HepG2 (cell line): ENCODE measurements at regions not wholly inside any gene's neighbourhood (a gene's known extent, or its start where the extent isn't known, plus 50 kb on each side); places are given as distances from the start of the nearest gene placed in this dataset.

Source experiments
- ATAC-seq: fragments of 200-7000 bp; cut with Tn5 transposase; 3 replicates; pipeline ENCODE4 v1.9.1; 2020; ENCODE audit warnings: mild to moderate bottlenecking, moderate library complexity
- BruUV-seq: library from RNA; stranded (reverse); fragments of 400-500 nt; replicated peaks from 2 replicates; lab custom pipeline; 2021; lab: Mats Ljungman, UMichigan
- CTCF ChIA-PET: fragments of 300-600 bp; formaldehyde crosslinking; extraction: SDS; loops from one replicate; lab custom pipeline; 2021; ENCODE audit warnings: low total read pairs, inconsistent platforms, low intra/inter-chr PET ratio; lab: Yijun Ruan, JAX
- POLR2A ChIA-PET: fragments of 350-600 bp; sonication (Branson Sonifier 250); formaldehyde crosslinking; loops from one replicate; lab custom pipeline; 2020; ENCODE audit warnings: antibody characterized with exemption, inconsistent platforms; lab: Yijun Ruan, JAX
- DNase-seq: peaks from one replicate; pipeline ENCODE4 v3.0.0-alpha.2; 2015; ENCODE audit warnings: low spot score
- FAIRE-seq: peaks from 3 replicates; lab custom pipeline; 2011; peaks lifted over from hg19 to GRCh38; lab: Jason Lieb, UNC
- H2AFZ ChIP-seq: one replicate; pipeline ENCODE4 v1.6.1; 2011; ENCODE audit warnings: low read length, inconsistent platforms
- H3K27ac ChIP-seq: fragments of 300-600 bp; 3 replicates; pipeline ENCODE4 v1.8.0; 2011; ENCODE audit warnings: mixed run types, mild to moderate bottlenecking, mixed read lengths, low read length, inconsistent platforms; ENCODE audit not compliant: insufficient read depth; ENCODE audit errors: extremely low read length
- H3K27me3 ChIP-seq, 2 experiments: fragments of 200-600 bp in 1 of 2; 2 replicates in 1 of 2; 3 replicates in 1 of 2; pipeline versions ENCODE4 v1.6.0 to v1.8.0; 2011; ENCODE audit warnings: low read length in 2 of 2, mild to moderate bottlenecking in 2 of 2, moderate library complexity in 2 of 2, inconsistent platforms in 1 of 2; ENCODE audit not compliant: insufficient read depth in 2 of 2, control insufficient read depth in 1 of 2
- H3K36me3 ChIP-seq, 2 experiments: fragments of 200-600 bp in 1 of 2; replicated peaks in 1 of 2; 2 replicates in 1 of 2; 3 replicates in 1 of 2; pipeline versions ENCODE4 v1.5.1 to v1.8.0; 2011; ENCODE audit warnings: low read length in 2 of 2, inconsistent platforms in 1 of 2; ENCODE audit not compliant: insufficient read depth in 2 of 2, control insufficient read depth in 1 of 2
- H3K4me1 ChIP-seq: 2 replicates; pipeline ENCODE4 v1.5.1; 2012; ENCODE audit warnings: low read length, inconsistent platforms; ENCODE audit not compliant: insufficient read depth
- H3K4me2 ChIP-seq: 2 replicates; pipeline ENCODE4 v1.6.0; 2011; ENCODE audit warnings: low read depth, low read length, inconsistent platforms
- H3K4me3 ChIP-seq, 3 experiments: fragments of 200-600 bp in 1 of 3; sonication (generic), shearing (Covaris generic) in 1 of 3; replicated peaks in 1 of 3; 2 replicates each; pipeline ENCODE4 v1.5.1; 2011 to 2016; ENCODE audit warnings: low read length in 3 of 3, inconsistent platforms in 2 of 3, low read depth in 2 of 3, mild to moderate bottlenecking in 2 of 3, control low read depth in 1 of 3, mixed read lengths in 1 of 3; ENCODE audit not compliant: insufficient read depth in 1 of 3
- H3K79me2 ChIP-seq: one replicate; pipeline ENCODE4 v1.6.1; 2011; ENCODE audit warnings: low read length, inconsistent platforms; ENCODE audit not compliant: insufficient read depth
- H3K9ac ChIP-seq: 2 replicates; pipeline ENCODE4 v1.6.0; 2011; ENCODE audit warnings: mild to moderate bottlenecking, low read depth, low read length, inconsistent platforms; ENCODE audit not compliant: insufficient read depth
- H3K9me3 ChIP-seq: 2 replicates; pipeline ENCODE4 v1.5.1; 2012; ENCODE audit warnings: mild to moderate bottlenecking, low read length
- H4K20me1 ChIP-seq: 2 replicates; pipeline ENCODE4 v1.6.0; 2011; ENCODE audit warnings: inconsistent platforms, mild to moderate bottlenecking, low read length, moderate library complexity; ENCODE audit not compliant: insufficient read depth
- ATF3 ChIP-seq: sonication (generic); formaldehyde crosslinking; IDR thresholded peaks from 2 replicates; pipeline ENCODE4 v1.4.0; 2020; ENCODE audit warnings: missing genetic modification reagents
- ATM ChIP-seq: fragments of 450-650 bp; IDR thresholded peaks from 2 replicates; pipeline ENCODE4 v1.7.1; 2017; ENCODE audit warnings: mild to moderate bottlenecking, borderline replicate concordance
- CBX5 ChIP-seq: sonication (generic); formaldehyde crosslinking; IDR thresholded peaks from 2 replicates; pipeline ENCODE4 v1.4.0; 2020; ENCODE audit warnings: missing genetic modification reagents, borderline replicate concordance
- NCOA1 ChIP-seq: sonication (generic); formaldehyde crosslinking; IDR thresholded peaks from 2 replicates; pipeline ENCODE4 v1.9.0; 2021; ENCODE audit warnings: missing genetic modification reagents
- YEATS2 ChIP-seq: sonication (generic); formaldehyde crosslinking; IDR thresholded peaks from 2 replicates; pipeline ENCODE4 v1.4.0; 2020; ENCODE audit warnings: missing genetic modification reagents, borderline replicate concordance
- ZMYM2 ChIP-seq: sonication (generic); formaldehyde crosslinking; IDR thresholded peaks from 2 replicates; pipeline ENCODE4 v1.8.0; 2022; ENCODE audit warnings: mild to moderate bottlenecking, missing genetic modification reagents
- ZNF503 ChIP-seq: sonication (generic); formaldehyde crosslinking; IDR thresholded peaks from 2 replicates; pipeline ENCODE4 v1.4.0; 2020; ENCODE audit warnings: missing genetic modification reagents
- ZNF552 ChIP-seq: sonication (generic); formaldehyde crosslinking; IDR thresholded peaks from 2 replicates; pipeline ENCODE4 v1.9.0; 2022; ENCODE audit warnings: missing genetic modification reagents, mild to moderate bottlenecking, borderline replicate concordance
- ZNF773 ChIP-seq: sonication (generic); formaldehyde crosslinking; IDR thresholded peaks from 2 replicates; pipeline ENCODE4 v1.4.0; 2020; ENCODE audit warnings: missing genetic modification reagents, borderline replicate concordance
- in situ Hi-C: cut with HindIII; loops from 2 replicates; pipeline ENCODE4 v1.10.0; 2017; ENCODE audit warnings: low pct_unique_long_range_greater_than_20kb; ENCODE audit not compliant: extremely low pct_ligation_motif_present
- intact Hi-C: fragments of 100-400 bp; cut with micrococcal nuclease; formaldehyde crosslinking; loops from one replicate; pipeline ENCODE4 v1.10.0; 2022; ENCODE audit not compliant: unreplicated experiment

GRCh38 chr12:92639017-92639416 lies 63.8 kb upstream of the PLEKHG7 start:
- no peak for FAIRE-seq
- Histone ChIP-seq H2AFZ (no peak overlapping the region), H3K27me3 (no peaks in the 10 kb centered on the region; a peak in 1 of 5 replicates), H3K4me2 (no peak overlapping the region), H3K9ac (no peak overlapping the region), H3K36me3 (no peaks in the 10 kb centered on the region), H3K9me3 (no peaks in the 10 kb centered on the region), H3K79me2 (no peaks in the 10 kb centered on the region), H3K4me3 (no peak overlapping the region), H3K4me1 (no peaks in the 10 kb centered on the region), H3K27ac (no peak overlapping the region), H4K20me1 (no peaks in the 10 kb centered on the region)
- ChIA-PET CTCF (no interaction called here), POLR2A (no interaction called here)
- BruUV-seq = no TSS peak
- no peak for DNase-seq
- intact Hi-C loops = loop anchor here (10.0 kb wide), 1 partner anchor 416 kb away; no protein-coding TSS in a partner anchor
- no peak for TF ChIP-seq ZNF552 (CRISPR knock-in tag)
- TF ChIP-seq CBX5 (CRISPR knock-in tag) = no peak
- no peak for TF ChIP-seq YEATS2
- TF ChIP-seq ZMYM2 (CRISPR knock-in tag) = no peak
- TF ChIP-seq ATM = no peak
- no peak for TF ChIP-seq ZNF773 (CRISPR knock-in tag)
- TF ChIP-seq ZNF503 (CRISPR knock-in tag) = no peak
- TF ChIP-seq ATF3 = no peak
- TF ChIP-seq NCOA1 = no peak
- in situ Hi-C loops = no loop called here
- ATAC-seq = no peak
